GM12878 (cell line): ENCODE measurements at regions not wholly inside any gene's neighbourhood (a gene's known extent, or its start where the extent isn't known, plus 50 kb on each side); places are given as distances from the start of the nearest gene placed in this dataset.

Experiments used
- ATAC-seq: fragments of 200-7000 bp; cut with Tn5 transposase; 3 replicates; pipeline ENCODE4 v1.9.1; 2020; ENCODE audit warnings: mild to moderate bottlenecking, moderate library complexity
- BruUV-seq: library from RNA; stranded (reverse); fragments of 400-500 nt; replicated peaks from 2 replicates; lab custom pipeline; 2021; lab: Mats Ljungman, UMichigan
- CTCF ChIA-PET: fragments of 300-600 bp; sonication (Branson Sonifier 250); formaldehyde crosslinking; extraction: SDS; loops from one replicate; lab custom pipeline; 2021; ENCODE audit warnings: inconsistent platforms; lab: Yijun Ruan, JAX
- POLR2A ChIA-PET: fragments of 350-600 bp; formaldehyde crosslinking; extraction: SDS; loops from one replicate; lab custom pipeline; 2021; ENCODE audit warnings: inconsistent platforms; lab: Charles Lee
- RAD21 ChIA-PET: fragments of 300-600 bp; sonication (Branson Sonifier 250); formaldehyde crosslinking; loops from one replicate; lab custom pipeline; 2023; ENCODE audit warnings: antibody characterized with exemption; ENCODE audit not compliant: unreplicated experiment; lab: Charles Lee
- SMC1A ChIA-PET: fragments of 300-600 bp; sonication (Branson Sonifier 250); formaldehyde crosslinking; loops from one replicate; lab custom pipeline; 2023; ENCODE audit not compliant: unreplicated experiment, uncharacterized antibody; lab: Charles Lee
- DNase-seq: peaks from one replicate; pipeline ENCODE4 v3.0.0-alpha.2; 2011; ENCODE audit warnings: low read depth, low spot score
- FAIRE-seq: peaks from 3 replicates; lab custom pipeline; 2011; peaks lifted over from hg19 to GRCh38; lab: Jason Lieb, UNC
- H2AFZ ChIP-seq: 2 replicates; pipeline ENCODE4 v1.6.0; 2011; ENCODE audit warnings: low read depth, low read length, control low read depth; ENCODE audit not compliant: control insufficient read depth
- H3K27ac ChIP-seq: 2 replicates; pipeline ENCODE4 v1.5.1; 2011; ENCODE audit warnings: control low read depth; ENCODE audit not compliant: control insufficient read depth, insufficient read depth
- H3K27me3 ChIP-seq, 2 experiments: replicated peaks in 1 of 2; 2 replicates each; pipeline versions ENCODE4 v1.6.0 to v1.6.1; 2011; ENCODE audit warnings: low read length in 1 of 2; ENCODE audit not compliant: control insufficient read depth in 2 of 2, insufficient read depth in 2 of 2
- H3K36me3 ChIP-seq, 2 experiments: 2 replicates each; pipeline ENCODE4 v1.5.1; 2011; ENCODE audit warnings: low read length in 1 of 2; ENCODE audit not compliant: control insufficient read depth in 2 of 2, insufficient read depth in 2 of 2
- H3K4me1 ChIP-seq: 2 replicates; pipeline ENCODE4 v1.6.1; 2011; ENCODE audit warnings: mild to moderate bottlenecking, low read length, moderate library complexity, mixed read lengths; ENCODE audit not compliant: control insufficient read depth, insufficient read depth
- H3K4me2 ChIP-seq: 2 replicates; pipeline ENCODE4 v1.6.0; 2011; ENCODE audit warnings: control low read depth; ENCODE audit not compliant: control insufficient read depth, insufficient read depth
- H3K4me3 ChIP-seq: fragments of 200-600 bp; sonication (generic); 2 replicates; pipeline ENCODE4 v1.5.1; 2016
- H3K79me2 ChIP-seq: 2 replicates; pipeline ENCODE4 v1.6.0; 2011; ENCODE audit warnings: low read length; ENCODE audit not compliant: control insufficient read depth, insufficient read depth
- H3K9ac ChIP-seq: 2 replicates; pipeline ENCODE4 v1.8.0; 2011; ENCODE audit warnings: low read length, control low read depth, mixed read lengths; ENCODE audit not compliant: control insufficient read depth, insufficient read depth
- H3K9me3 ChIP-seq: replicated peaks from 3 replicates; pipeline ENCODE4 v1.5.1; 2011; ENCODE audit warnings: mild to moderate bottlenecking, low read length; ENCODE audit not compliant: control insufficient read depth, insufficient read depth
- H4K20me1 ChIP-seq: 2 replicates; pipeline ENCODE4 v1.6.0; 2011; ENCODE audit not compliant: control insufficient read depth, insufficient read depth
- BCL3 ChIP-seq: IDR thresholded peaks from 2 replicates; pipeline ENCODE4 v1.6.1; 2011; ENCODE audit warnings: borderline replicate concordance, low read depth, mild to moderate bottlenecking, moderate library complexity, low read length; ENCODE audit not compliant: insufficient read depth, poor library complexity, severe bottlenecking
- BRCA1 ChIP-seq: IDR thresholded peaks from 2 replicates; pipeline ENCODE4 v1.6.1; 2011; ENCODE audit warnings: low read depth, low read length, improper control_type of control experiment
- CBFB ChIP-seq: IDR thresholded peaks from 2 replicates; pipeline ENCODE4 v1.6.1; 2016; ENCODE audit warnings: antibody characterized with exemption, low read depth
- CEBPZ ChIP-seq: fragments of 150-350 bp; IDR thresholded peaks from 2 replicates; pipeline ENCODE4 v1.6.1; 2016; ENCODE audit warnings: low read depth, low read length
- DPF2 ChIP-seq: fragments of 450-650 bp; IDR thresholded peaks from 2 replicates; pipeline ENCODE4 v1.6.1; 2017; ENCODE audit warnings: mild to moderate bottlenecking
- EGR1 ChIP-seq, 2 experiments: IDR thresholded peaks; 1 replicate in 1 of 2; 2 replicates in 1 of 2; pipeline ENCODE4 v1.6.1; 2011 to 2012; ENCODE audit warnings: low read depth in 2 of 2, low read length in 2 of 2, borderline replicate concordance in 1 of 2, mild to moderate bottlenecking in 1 of 2, moderate library complexity in 1 of 2
- EZH2 ChIP-seq: IDR thresholded peaks from 2 replicates; pipeline ENCODE4 v1.6.1; 2012; ENCODE audit warnings: low read depth, mild to moderate bottlenecking, control low read depth, inconsistent platforms, low read length, borderline replicate concordance; ENCODE audit not compliant: control insufficient read depth
- GABPA ChIP-seq: IDR thresholded peaks from 2 replicates; pipeline ENCODE4 v1.6.1; 2014; ENCODE audit warnings: antibody characterized with exemption, low read depth, mild to moderate bottlenecking, inconsistent platforms
- HDAC6 ChIP-seq: fragments of 200-600 bp; sonication (generic); IDR thresholded peaks from one replicate; pipeline ENCODE4 v1.8.0; 2017; ENCODE audit warnings: antibody characterized with exemption; ENCODE audit not compliant: unreplicated experiment
- IRF4 ChIP-seq: IDR thresholded peaks from 2 replicates; pipeline ENCODE4 v1.6.1; 2011; ENCODE audit warnings: low read depth, low read length
- JUND ChIP-seq: IDR thresholded peaks from 2 replicates; pipeline ENCODE4 v1.6.1; 2012; ENCODE audit warnings: low read depth, mild to moderate bottlenecking, low read length, improper control_type of control experiment, moderate library complexity
- MLLT1 ChIP-seq: fragments of 450-650 bp; IDR thresholded peaks from 2 replicates; pipeline ENCODE4 v1.6.1; 2016; ENCODE audit warnings: mild to moderate bottlenecking
- TCF7 ChIP-seq: IDR thresholded peaks from 2 replicates; pipeline ENCODE4 v1.6.1; 2014; ENCODE audit warnings: antibody characterized with exemption, borderline replicate concordance
- ZNF24 ChIP-seq: fragments of 450-650 bp; IDR thresholded peaks from 2 replicates; pipeline ENCODE4 v1.6.1; 2017; ENCODE audit warnings: antibody characterized with exemption, mild to moderate bottlenecking
- ZSCAN29 ChIP-seq: fragments of 450-650 bp; IDR thresholded peaks from 2 replicates; pipeline ENCODE4 v1.6.1; 2017; ENCODE audit warnings: mild to moderate bottlenecking, moderate library complexity
- WGBS: methylation state at CpG from one replicate; pipeline ENCODE4 v1.1.6; 2016; ENCODE audit warnings: low lambda C conversion rate; ENCODE audit not compliant: insufficient replicate concordance, insufficient coverage; ENCODE audit errors: missing lambda C conversion rate; 5-methylcytosine and 5-hydroxymethylcytosine counted together
- in situ Hi-C: fragments of 300-500 bp; cut with MboI; formaldehyde crosslinking; loops from 9 replicates; pipeline ENCODE4 v1.14.3; 2018; ENCODE audit warnings: mixed read lengths
- intact Hi-C: fragments of 100-400 bp; cut with micrococcal nuclease; formaldehyde crosslinking; loops from one replicate; pipeline ENCODE4 v1.14.2; 2022; ENCODE audit not compliant: unreplicated experiment
- TF ChIP-seq, protein P1 (sequence below): fragments of 450-650 bp; IDR thresholded peaks from 2 replicates; pipeline ENCODE4 v1.6.1; 2017; ENCODE audit warnings: mild to moderate bottlenecking, low read depth, inconsistent platforms; ENCODE audit not compliant: poor library complexity, severe bottlenecking

DNA sequence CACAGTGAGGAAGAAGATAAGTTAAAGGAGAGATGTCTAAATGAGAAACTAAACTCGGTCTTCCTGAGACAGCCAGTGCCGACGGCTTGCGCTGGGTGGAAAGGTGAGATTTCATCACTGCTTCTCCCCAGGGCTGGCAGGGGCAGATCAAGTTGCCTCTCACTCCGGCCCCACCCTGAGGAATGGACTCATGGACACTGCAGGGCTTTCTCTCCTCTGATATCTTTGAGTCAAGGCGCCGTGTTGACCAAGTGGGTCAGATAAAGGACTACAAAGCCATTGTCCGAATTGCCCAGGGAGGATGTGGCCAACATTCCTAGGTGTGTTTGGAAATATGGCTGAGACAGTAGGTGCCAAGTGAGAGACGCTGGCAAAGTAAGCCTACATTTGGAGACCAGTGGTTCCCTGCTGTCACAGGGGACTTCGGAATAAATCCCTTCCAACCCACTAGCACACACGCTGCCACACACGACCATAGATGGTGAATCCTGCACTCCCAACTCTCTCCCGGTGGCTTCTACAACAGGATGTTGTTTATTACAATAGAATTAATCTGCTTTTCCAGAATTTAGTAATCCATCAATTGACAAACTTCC is 156.5 kb upstream of the TSC22D1 start:
- 52% methylated on average over 13 of the region's 13 CpGs for WGBS
- no peak for DNase-seq
- ChIA-PET CTCF (no interaction called here), POLR2A (no interaction called here), SMC1A (no interaction called here), RAD21 (no interaction called here)
- ATAC-seq: no peak
- H4K20me1 ChIP-seq: no peaks in the 10 kb centered on the region
- H3K27ac ChIP-seq: no peak overlapping the region
- FAIRE-seq: no peak
- H3K4me3 ChIP-seq: no peak overlapping the region
- no peak overlapping the region for H3K4me2 ChIP-seq
- H3K36me3 ChIP-seq: no peaks in the 10 kb centered on the region
- in situ Hi-C loops (no loop called here), intact Hi-C loops (no loop called here)
- BruUV-seq: no TSS peak
- H3K9ac ChIP-seq: no peak overlapping the region
- no peaks in the 10 kb centered on the region for H3K79me2 ChIP-seq
- H3K4me1 ChIP-seq: no peaks in the 10 kb centered on the region
- H3K27me3 ChIP-seq: no peaks in the 10 kb centered on the region; a peak in 2 of 4 replicates
- H3K9me3 ChIP-seq: no peaks in the 10 kb centered on the region
- no peak overlapping the region for H2AFZ ChIP-seq
- no peak for TF ChIP-seq JUND
- no peak for TF ChIP-seq BRCA1
- no peak for TF ChIP-seq DPF2
- no peak for TF ChIP-seq EGR1 (IDR thresholded peaks at IDR 0.05; ENCODE audit: borderline replicate concordance in 1 of 2, low read depth in 2 of 2, low read length in 2 of 2)
- TF ChIP-seq TCF7: no peak
- no peak for TF ChIP-seq CEBPZ
- TF ChIP-seq EZH2: no peak
- no peak for TF ChIP-seq ZNF24
- TF ChIP-seq GABPA: no peak
- TF ChIP-seq BCL3: no peak
- TF ChIP-seq IRF4: no peak
- TF ChIP-seq MLLT1: no peak
- TF ChIP-seq, protein P1, sequence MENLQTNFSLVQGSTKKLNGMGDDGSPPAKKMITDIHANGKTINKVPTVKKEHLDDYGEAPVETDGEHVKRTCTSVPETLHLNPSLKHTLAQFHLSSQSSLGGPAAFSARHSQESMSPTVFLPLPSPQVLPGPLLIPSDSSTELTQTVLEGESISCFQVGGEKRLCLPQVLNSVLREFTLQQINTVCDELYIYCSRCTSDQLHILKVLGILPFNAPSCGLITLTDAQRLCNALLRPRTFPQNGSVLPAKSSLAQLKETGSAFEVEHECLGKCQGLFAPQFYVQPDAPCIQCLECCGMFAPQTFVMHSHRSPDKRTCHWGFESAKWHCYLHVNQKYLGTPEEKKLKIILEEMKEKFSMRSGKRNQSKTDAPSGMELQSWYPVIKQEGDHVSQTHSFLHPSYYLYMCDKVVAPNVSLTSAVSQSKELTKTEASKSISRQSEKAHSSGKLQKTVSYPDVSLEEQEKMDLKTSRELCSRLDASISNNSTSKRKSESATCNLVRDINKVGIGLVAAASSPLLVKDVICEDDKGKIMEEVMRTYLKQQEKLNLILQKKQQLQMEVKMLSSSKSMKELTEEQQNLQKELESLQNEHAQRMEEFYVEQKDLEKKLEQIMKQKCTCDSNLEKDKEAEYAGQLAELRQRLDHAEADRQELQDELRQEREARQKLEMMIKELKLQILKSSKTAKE: no peak
- TF ChIP-seq HDAC6: no peak
- TF ChIP-seq CBFB: no peak
- TF ChIP-seq ZSCAN29: no peak
